ENCODE measurements at regions not wholly inside any gene's neighbourhood (a gene's known extent, or its start where the extent isn't known, plus 50 kb on each side); places are given as distances from the start of the nearest gene placed in this dataset.

GRCh38 chr18:29140590-29140989 is 963.7 kb upstream of the CDH2 start:
- Histone ChIP-seq H3K79me2 (ENCODE audit: control insufficient read depth, insufficient read depth, low read length) (no peaks in the 10 kb centered on the region), H3K36me3 (replicated peaks in 1 of 2; ENCODE audit: control extremely low read depth in 1 of 2, control insufficient read depth in 1 of 2, extremely low read depth in 1 of 2, insufficient read depth in 2 of 2, low read length in 1 of 2) (no peaks in the 10 kb centered on the region), H3K27me3 (replicated peaks in 1 of 4; ENCODE audit: control extremely low read depth in 1 of 4, control insufficient read depth in 3 of 4, insufficient read depth in 4 of 4, low read length in 3 of 4) (no peaks in the 10 kb centered on the region), H3K4me1 (ENCODE audit: control insufficient read depth in 2 of 2, insufficient read depth in 2 of 2, low read length in 2 of 2) (no peaks in the 10 kb centered on the region), H3K9me3 (ENCODE audit: control extremely low read depth in 1 of 3, control insufficient read depth in 2 of 3, insufficient read depth in 1 of 3, low read length in 2 of 3) (no peaks in the 10 kb centered on the region), H3K27ac (ENCODE audit: low read length in 2 of 2) (no peak overlapping the region), H3K4me3 (ENCODE audit: control extremely low read depth in 1 of 5, extremely low read depth in 1 of 5, insufficient read depth in 1 of 5, low read depth in 2 of 5, low read length in 4 of 5) (no peak overlapping the region), H3K4me2 (replicated peaks; ENCODE audit: low read depth, low read length, poor library complexity, severe bottlenecking) (no peak overlapping the region), H3K9ac (ENCODE audit: low read length) (no peak overlapping the region), H4K20me1 (ENCODE audit: control insufficient read depth, insufficient read depth, low read length, poor library complexity, severe bottlenecking) (no peaks in the 10 kb centered on the region), H2AFZ (ENCODE audit: insufficient read depth, low read depth, low read length, poor library complexity, severe bottlenecking) (no peak overlapping the region)
- ChIA-PET POLR2A (no interaction called here), CTCF (no interaction called here)
- intact Hi-C loops (cut with micrococcal nuclease): no loop called here
- TF ChIP-seq CTCF (IDR thresholded peaks at IDR 0.05) (no peak), EZH2 (IDR thresholded peaks at IDR 0.05; ENCODE audit: borderline replicate concordance, insufficient read depth, low read depth, low read length, poor library complexity, severe bottlenecking) (no peak)
- Mint-ChIP-seq H3K27ac (no peak overlapping the region), H3K4me1 (no peaks in the 10 kb centered on the region), H3K4me3 (no peak overlapping the region), H3K27me3 (no peaks in the 10 kb centered on the region), H3K9me3 (ENCODE audit: insufficient read depth) (no peaks in the 10 kb centered on the region)
- DNase-seq (no peak), ATAC-seq (ENCODE audit: low read depth) (no peak)
- WGBS (ENCODE audit: insufficient coverage): no CpG with 5 or more reads among the region's 2 CpGs

GRCh38 chr18:29137773-29138495 is 961.0 kb upstream of the CDH2 start:
- H3K9me3 Mint-ChIP-seq (ENCODE audit: insufficient read depth): peaks cover 3% of the 10 kb centered on the region
- Histone ChIP-seq H3K4me1 (ENCODE audit: control insufficient read depth in 2 of 2, insufficient read depth in 2 of 2, low read length in 2 of 2) (no peaks in the 10 kb centered on the region), H3K9me3 (ENCODE audit: control extremely low read depth in 1 of 3, control insufficient read depth in 2 of 3, insufficient read depth in 1 of 3, low read length in 2 of 3) (no peaks in the 10 kb centered on the region), H3K79me2 (ENCODE audit: control insufficient read depth, insufficient read depth, low read length) (no peaks in the 10 kb centered on the region), H3K27ac (ENCODE audit: low read length in 2 of 2) (no peak overlapping the region), H3K4me2 (replicated peaks; ENCODE audit: low read depth, low read length, poor library complexity, severe bottlenecking) (no peak overlapping the region), H3K27me3 (replicated peaks in 1 of 4; ENCODE audit: control extremely low read depth in 1 of 4, control insufficient read depth in 3 of 4, insufficient read depth in 4 of 4, low read length in 3 of 4) (no peaks in the 10 kb centered on the region), H3K36me3 (replicated peaks in 1 of 2; ENCODE audit: control extremely low read depth in 1 of 2, control insufficient read depth in 1 of 2, extremely low read depth in 1 of 2, insufficient read depth in 2 of 2, low read length in 1 of 2) (no peaks in the 10 kb centered on the region), H2AFZ (ENCODE audit: insufficient read depth, low read depth, low read length, poor library complexity, severe bottlenecking) (no peak overlapping the region), H4K20me1 (ENCODE audit: control insufficient read depth, insufficient read depth, low read length, poor library complexity, severe bottlenecking) (no peaks in the 10 kb centered on the region), H3K9ac (ENCODE audit: low read length) (no peak overlapping the region), H3K4me3 (ENCODE audit: control extremely low read depth in 1 of 5, extremely low read depth in 1 of 5, insufficient read depth in 1 of 5, low read depth in 2 of 5, low read length in 4 of 5) (no peak overlapping the region)
- POLR2A ChIA-PET: no interaction called here
- no peaks in the 10 kb centered on the region for H3K4me1 Mint-ChIP-seq
- intact Hi-C loops (cut with micrococcal nuclease): no loop called here
- CTCF ChIA-PET: no interaction called here
- DNase-seq (no peak), ATAC-seq (ENCODE audit: low read depth) (no peak)
- H3K4me3 Mint-ChIP-seq: no peak overlapping the region
- H3K27me3 Mint-ChIP-seq: no peaks in the 10 kb centered on the region
- no peak for TF ChIP-seq CTCF (IDR thresholded peaks at IDR 0.05)
- no CpG with 5 or more reads among the region's 1 CpG for WGBS (ENCODE audit: insufficient coverage)
- H3K27ac Mint-ChIP-seq: no peak overlapping the region

Data from B cell (primary cell).